SU-DHL-6 (cell line): ENCODE measurements at regions not wholly inside any gene's neighbourhood (a gene's known extent, or its start where the extent isn't known, plus 50 kb on each side); places are given as distances from the start of the nearest gene placed in this dataset.

Experiments
- EZH2phosphoT487 ChIP-seq: fragments of 200-600 bp; sonication (generic), shearing (Covaris generic); conservative IDR thresholded peaks from 2 replicates; pipeline ENCODE4 v1.6.1; 2018; ENCODE audit warnings: mild to moderate bottlenecking, antibody characterized with exemption, low read length, moderate library complexity, mixed read lengths
- TF ChIP-seq, protein P1 (sequence below): fragments of 200-600 bp; sonication (generic); IDR thresholded peaks from one replicate; pipeline ENCODE4 v1.5.1; 2017; ENCODE audit warnings: antibody characterized with exemption, mild to moderate bottlenecking, low read length, moderate library complexity; ENCODE audit not compliant: insufficient read depth, poor library complexity, severe bottlenecking

DNA sequence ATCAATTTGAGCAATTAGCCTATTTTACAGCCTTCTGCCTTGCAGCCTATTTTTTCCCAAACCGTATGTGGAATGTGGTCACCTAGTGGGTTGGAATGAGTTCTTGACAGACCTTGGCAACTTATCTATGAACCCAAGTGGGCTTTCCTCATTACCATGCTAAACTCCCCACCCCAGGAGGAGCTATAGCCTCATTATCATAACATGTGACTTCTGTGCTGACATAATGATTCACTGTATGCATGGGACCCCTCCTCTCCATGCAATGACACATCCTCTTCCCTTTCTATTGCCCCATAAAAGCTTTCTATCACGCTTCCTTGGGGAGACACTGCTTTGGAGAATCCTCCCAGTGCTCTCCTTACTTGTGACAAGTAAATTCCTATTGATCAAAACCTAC, 83.5 kb upstream of the FHIT start:
- TF ChIP-seq, protein P1, sequence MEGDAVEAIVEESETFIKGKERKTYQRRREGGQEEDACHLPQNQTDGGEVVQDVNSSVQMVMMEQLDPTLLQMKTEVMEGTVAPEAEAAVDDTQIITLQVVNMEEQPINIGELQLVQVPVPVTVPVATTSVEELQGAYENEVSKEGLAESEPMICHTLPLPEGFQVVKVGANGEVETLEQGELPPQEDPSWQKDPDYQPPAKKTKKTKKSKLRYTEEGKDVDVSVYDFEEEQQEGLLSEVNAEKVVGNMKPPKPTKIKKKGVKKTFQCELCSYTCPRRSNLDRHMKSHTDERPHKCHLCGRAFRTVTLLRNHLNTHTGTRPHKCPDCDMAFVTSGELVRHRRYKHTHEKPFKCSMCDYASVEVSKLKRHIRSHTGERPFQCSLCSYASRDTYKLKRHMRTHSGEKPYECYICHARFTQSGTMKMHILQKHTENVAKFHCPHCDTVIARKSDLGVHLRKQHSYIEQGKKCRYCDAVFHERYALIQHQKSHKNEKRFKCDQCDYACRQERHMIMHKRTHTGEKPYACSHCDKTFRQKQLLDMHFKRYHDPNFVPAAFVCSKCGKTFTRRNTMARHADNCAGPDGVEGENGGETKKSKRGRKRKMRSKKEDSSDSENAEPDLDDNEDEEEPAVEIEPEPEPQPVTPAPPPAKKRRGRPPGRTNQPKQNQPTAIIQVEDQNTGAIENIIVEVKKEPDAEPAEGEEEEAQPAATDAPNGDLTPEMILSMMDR: no peak
- TF ChIP-seq EZH2phosphoT487: no peak
